Activated CD4-positive, alpha-beta T cell treated with anti-CD3 and anti-CD28 coated beads, Interleukin-2, Interleukin-4, amounts not matched to agents 100 ng/mL and 50 ng/mL, durations not matched to agents 16 hours and 8 hours (primary cell): ENCODE measurements at regions not wholly inside any gene's neighbourhood (a gene's known extent, or its start where the extent isn't known, plus 50 kb on each side); places are given as distances from the start of the nearest gene placed in this dataset.
"Not testable (repeated sequence)": the region's sequence is repeated elsewhere in the genome, so short reads cannot be mapped to it uniquely, and the experiment has no call there.

ENCODE experiments used
- DNase-seq: peaks from one replicate; pipeline ENCODE4 v3.0.0-alpha.2; 2020; ENCODE audit warnings: low spot score

- no peak for DNase-seq
These were observed 392.1 kb upstream of the SALL1 start for GRCh38 chr16:51542981-51543815.

GRCh38 chr16:51540259-51540658 lies 389.2 kb upstream of the SALL1 start:
- DNase-seq: no peak

GRCh38 chr16:51538707-51539498 lies 387.8 kb upstream of the SALL1 start:
- DNase-seq: no peak

DNA sequence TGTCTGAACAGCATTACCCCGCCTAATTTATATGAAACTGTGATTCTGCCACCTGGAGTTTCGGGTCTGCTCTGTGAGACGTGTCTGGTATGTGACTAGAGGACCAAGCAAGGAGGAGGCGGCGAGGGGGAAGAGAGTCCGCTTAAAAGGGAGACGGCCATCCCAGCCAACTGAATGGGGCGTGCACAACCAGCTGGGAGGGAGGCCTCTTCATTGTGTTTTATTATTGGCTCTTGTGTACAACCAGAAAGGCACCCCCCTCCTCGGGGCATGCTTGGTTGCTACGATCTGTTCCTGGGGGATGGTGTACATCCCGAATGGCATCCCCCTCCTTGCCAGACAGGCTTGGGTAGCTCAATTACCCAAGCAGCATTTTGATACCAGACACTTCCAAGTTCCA lies 384.5 kb upstream of the SALL1 start:
- DNase-seq: no peak

GRCh38 chr16:51532551-51532950 lies 381.5 kb upstream of the SALL1 start:
- no peak for DNase-seq

DNA sequence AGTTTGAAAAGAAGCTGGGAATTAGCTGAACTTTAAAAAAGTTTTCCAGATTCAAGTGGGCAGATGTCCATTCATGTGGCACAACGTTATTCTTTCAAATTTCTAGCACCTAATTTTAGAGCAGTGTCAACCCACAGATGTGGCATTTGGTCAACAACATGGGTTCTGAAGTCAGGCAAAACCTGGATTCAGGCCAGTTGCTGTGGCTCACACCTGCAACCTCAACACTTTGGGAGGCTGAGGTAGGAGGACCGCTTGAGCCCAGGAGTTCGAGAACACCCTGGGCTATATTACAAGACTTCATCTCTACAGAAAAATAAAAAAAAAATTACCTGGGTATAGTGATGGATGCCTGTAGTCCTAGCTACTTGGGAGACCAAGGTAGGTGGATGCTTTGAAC lies 380.2 kb upstream of the SALL1 start:
- DNase-seq: no peak

- no peak for DNase-seq
These were observed 376.3 kb upstream of the SALL1 start for GRCh38 chr16:51527349-51527748.

DNA sequence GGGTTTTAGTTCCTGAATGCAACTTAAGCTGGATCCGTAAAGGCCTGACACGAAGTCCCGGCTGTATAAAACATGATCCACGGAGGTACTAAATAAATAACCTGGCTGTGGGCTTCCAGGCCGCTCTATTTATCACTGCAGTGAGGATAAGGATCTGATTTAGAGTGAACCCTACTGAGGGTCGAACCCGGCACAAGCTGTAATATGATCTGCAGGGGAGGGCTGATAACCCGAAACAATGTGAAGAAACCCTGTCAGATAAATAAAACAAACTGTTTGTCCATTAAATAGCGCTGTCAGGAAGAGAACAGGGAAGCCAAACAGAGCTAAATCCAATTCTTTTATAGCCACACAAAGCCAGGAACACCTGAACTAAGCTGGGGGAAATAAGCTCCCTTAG lies 375.6 kb upstream of the SALL1 start:
- no peak for DNase-seq

DNA sequence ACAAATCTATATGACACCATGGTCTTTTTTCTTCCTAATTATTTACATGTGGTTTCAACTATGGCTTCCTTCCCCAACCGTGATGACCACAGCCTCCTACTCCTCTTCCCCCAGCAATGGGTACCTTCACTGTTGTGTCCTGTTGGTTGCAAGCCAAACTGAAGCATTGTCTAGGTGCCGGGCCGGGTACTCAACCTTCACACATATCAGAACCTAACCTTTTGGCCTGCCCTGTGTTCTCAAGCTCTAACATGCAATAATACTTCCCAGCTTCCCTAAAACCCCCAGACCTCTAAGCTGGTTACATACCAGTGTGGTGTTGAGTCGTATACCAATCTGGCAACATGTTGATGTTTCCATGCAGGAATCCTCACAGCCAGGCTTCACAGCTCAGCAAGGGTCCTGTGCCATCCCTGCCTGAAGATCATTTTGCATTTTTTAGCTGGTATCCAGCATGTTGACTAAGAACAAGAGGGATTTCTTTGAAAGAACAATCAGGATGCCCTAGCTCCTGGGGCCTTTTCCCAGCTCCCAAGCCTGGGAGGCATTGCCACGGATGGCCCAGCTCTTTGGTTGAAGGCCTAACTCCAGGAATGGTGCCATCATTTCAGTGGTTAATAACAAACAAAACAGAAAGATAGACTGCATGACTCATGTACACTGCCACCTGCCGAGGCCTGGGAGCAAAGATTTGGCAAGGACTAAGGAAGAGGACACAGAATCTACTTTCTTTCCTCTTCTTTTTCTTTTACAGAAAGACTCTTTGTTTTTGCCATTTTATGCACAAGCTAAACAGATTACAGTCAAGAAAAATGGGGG lies 373.7 kb upstream of the SALL1 start:
- DNase-seq: no peak

GRCh38 chr16:51524070-51524469 lies 373.0 kb upstream of the SALL1 start:
- DNase-seq: no peak

DNA sequence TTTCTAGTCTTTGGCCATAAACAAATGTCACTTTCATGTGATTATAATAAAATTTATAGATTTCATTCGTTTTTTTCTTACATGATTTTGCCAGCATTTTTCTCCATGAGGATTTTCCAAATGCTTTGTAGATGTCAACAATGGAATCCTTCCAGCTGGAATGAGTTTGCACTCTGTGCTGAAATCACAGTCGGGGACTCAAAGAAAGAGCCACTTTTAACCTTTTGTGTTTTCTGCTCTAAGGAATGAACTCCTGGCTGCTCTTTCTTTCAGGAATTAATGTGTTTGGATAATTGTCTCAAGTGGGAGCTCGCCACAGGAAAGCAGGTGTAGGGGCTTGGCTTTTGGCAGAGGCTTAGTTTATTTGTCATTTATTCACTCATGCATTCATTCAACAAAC lies 372.3 kb upstream of the SALL1 start:
- no peak for DNase-seq

DNA sequence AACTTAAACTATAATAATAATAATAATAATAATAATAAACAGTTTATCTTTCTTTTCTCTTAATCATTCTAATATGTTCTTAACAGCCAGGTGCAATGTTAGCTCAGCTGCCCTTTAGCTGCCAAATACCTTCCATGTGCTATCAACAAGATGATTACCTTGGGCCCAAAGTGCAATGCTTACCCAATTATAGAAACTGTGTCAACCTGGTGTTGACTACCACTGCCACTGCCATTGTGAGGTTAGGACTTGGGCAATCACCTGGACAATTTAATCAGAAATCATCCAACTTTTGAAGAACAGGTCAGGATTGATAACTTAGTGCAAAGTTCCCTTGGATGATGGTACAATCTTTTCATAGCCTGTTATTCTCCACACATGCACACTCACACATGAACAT lies 371.8 kb upstream of the SALL1 start:
- no peak for DNase-seq

DNA sequence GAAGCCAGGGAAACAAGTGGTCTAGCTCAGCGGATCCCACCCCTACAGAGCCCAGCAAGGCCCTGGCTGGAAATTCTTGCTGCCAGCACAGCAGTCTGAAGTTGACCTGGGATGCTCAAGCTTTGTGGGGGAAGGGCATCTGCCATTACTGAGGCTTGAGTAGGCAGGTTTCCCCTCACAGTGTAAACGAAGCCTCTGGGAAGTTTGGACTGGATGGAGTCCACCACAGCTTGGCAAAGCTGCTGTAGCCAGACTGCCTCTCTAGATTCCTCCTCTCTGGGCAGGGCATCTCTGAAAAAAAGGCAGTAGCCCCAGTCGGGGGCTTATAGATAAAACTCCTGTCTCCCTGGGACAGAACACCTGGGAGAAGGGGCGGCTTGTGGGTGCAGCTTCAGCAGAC lies 365.9 kb upstream of the SALL1 start:
- DNase-seq: not testable (repeated sequence)

- no peak for DNase-seq
These were observed 359.3 kb upstream of the SALL1 start for GRCh38 chr16:51510416-51510815.

- DNase-seq: no peak
These were observed 358.3 kb upstream of the SALL1 start for GRCh38 chr16:51509336-51509735.

- no peak for DNase-seq
These were observed 357.6 kb upstream of the SALL1 start for GRCh38 chr16:51508490-51509212.

- no peak for DNase-seq
These were observed 356.2 kb upstream of the SALL1 start for GRCh38 chr16:51507286-51507685.

GRCh38 chr16:51500306-51500705 lies 349.2 kb upstream of the SALL1 start:
- DNase-seq: no peak

DNA sequence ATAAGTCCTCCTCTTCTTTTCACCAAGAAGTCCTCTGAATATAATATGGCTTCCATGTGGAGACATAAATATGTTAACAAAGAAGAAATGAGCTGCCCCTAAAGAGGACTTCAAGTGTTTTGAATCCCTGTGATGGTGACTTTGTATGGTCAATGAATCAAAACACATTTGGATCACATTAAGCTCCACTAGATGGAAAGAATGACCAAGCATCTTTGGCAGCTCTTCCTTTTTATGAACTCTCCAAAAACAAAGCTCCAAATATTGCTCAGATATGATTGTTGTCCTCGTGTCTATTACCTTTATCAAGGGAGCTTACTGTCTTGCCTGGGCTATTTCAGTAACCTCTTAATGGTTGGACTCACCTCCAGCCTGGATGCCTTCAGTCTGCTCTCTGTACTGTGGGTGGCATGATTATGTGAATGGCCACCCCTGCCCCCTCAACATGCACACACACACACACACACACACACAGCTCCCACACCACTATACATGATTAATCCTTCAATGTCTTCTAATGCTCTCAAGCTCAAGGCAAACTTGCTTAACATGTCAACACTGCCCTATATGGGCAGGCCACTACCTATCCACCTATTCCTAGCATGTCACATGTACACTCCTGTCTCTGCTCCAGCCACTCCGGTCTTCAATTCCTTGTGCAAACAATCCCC lies 346.6 kb upstream of the SALL1 start:
- no peak for DNase-seq

DNA sequence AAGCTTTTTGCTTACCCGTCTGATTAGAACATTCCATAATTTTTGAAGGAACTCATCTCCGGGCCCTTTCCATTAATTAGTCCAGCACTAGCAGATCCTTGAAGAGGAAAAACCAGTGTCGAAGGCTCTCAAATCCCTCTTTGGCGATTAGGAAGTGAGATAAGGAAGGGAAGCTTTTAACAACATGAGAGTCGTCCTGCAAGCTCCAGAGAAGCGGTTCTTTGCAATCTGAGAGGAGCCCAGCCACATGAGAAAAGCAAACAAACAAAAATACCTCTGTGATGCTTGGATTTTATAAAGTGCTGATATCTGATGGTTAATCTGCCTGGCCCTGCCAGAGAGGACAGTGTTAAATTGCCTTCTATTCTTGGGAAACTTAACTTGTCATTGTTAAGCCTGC lies 339.8 kb upstream of the SALL1 start:
- DNase-seq: no peak

- no peak for DNase-seq
These were observed 336.8 kb upstream of the SALL1 start for GRCh38 chr16:51487880-51488279.
